Heart left ventricle (tissue), 16 donors: ENCODE measurements at regions not wholly inside any gene's neighbourhood (a gene's known extent, or its start where the extent isn't known, plus 50 kb on each side); places are given as distances from the start of the nearest gene placed in this dataset.

Experiments
- ATAC-seq, 4 donors: fragments of 200-7000 bp; cut with Tn5 transposase; one replicate each; pipeline ENCODE4 v1.9.1; 2020 to 2022; ENCODE audit warnings: moderate library complexity in 4 of 4, mild to moderate bottlenecking in 3 of 4, moderate number of reproducible peaks in 1 of 4
- DNase-seq, 5 donors: peaks; one replicate each; pipeline ENCODE4 v3.0.0-alpha.2; 2020
- H3K27ac ChIP-seq, 12 donors: fragments of 200-600 bp; sonication (generic) in 4 of 12; one replicate each; pipeline versions ENCODE4 v1.5.0 to v1.8.0; 2016 to 2022; ENCODE audit warnings: mild to moderate bottlenecking in 2 of 12
- H3K27me3 ChIP-seq, 9 donors: fragments of 200-600 bp; sonication (generic) in 2 of 9; one replicate each; pipeline versions ENCODE4 v1.5.1 to v1.8.0; 2016 to 2022; ENCODE audit warnings: mild to moderate bottlenecking in 3 of 9
- H3K36me3 ChIP-seq, 9 donors: fragments of 200-600 bp; sonication (generic) in 2 of 9; one replicate each; pipeline versions ENCODE4 v1.5.0 to v1.8.0; 2018 to 2022; ENCODE audit warnings: mild to moderate bottlenecking in 2 of 9
- H3K4me1 ChIP-seq, 12 donors: fragments of 200-600 bp; sonication (generic) in 4 of 12; one replicate each; pipeline versions ENCODE4 v1.5.0 to v1.8.0; 2016 to 2022; ENCODE audit warnings: mild to moderate bottlenecking in 3 of 12
- H3K4me3 ChIP-seq, 12 donors: fragments of 200-600 bp; sonication (generic) in 4 of 12; one replicate each; pipeline versions ENCODE4 v1.5.0 to v1.8.0; 2017 to 2022; ENCODE audit warnings: mild to moderate bottlenecking in 9 of 12, moderate library complexity in 4 of 12
- H3K9me3 ChIP-seq, 12 donors: fragments of 200-600 bp; sonication (generic) in 4 of 12; one replicate each; pipeline versions ENCODE4 v1.5.0 to v1.8.0; 2016 to 2022; ENCODE audit warnings: mild to moderate bottlenecking in 1 of 12
- CTCF ChIP-seq, 12 donors: fragments of 200-600 bp; sonication (generic) in 4 of 12; IDR thresholded peaks; one replicate each; pipeline versions ENCODE4 v1.5.0 to v1.8.0; 2018 to 2022; ENCODE audit warnings: antibody characterized with exemption in 12 of 12, mild to moderate bottlenecking in 5 of 12
- POLR2A ChIP-seq, 2 donors: fragments of 450-650 bp; IDR thresholded peaks; one replicate each; pipeline ENCODE4 v1.6.1; 2017; ENCODE audit warnings: antibody characterized with exemption in 2 of 2, mild to moderate bottlenecking in 2 of 2, moderate library complexity in 2 of 2
- whole genome bisulfite sequencing, 4 donors: extraction: QIAGEN DNeasy Blood & Tissue Kit in 2 of 4; methylation state at CpG; one replicate each; pipeline versions ENCODE4 v1.1.5 to v1.1.7; 2013 to 2018; 5-methylcytosine and 5-hydroxymethylcytosine counted together
- intact Hi-C, 10 donors: fragments of 100-400 bp; cut with DNase I; formaldehyde crosslinking; loops; one replicate each; pipeline versions ENCODE4 v1.11.1 to v1.14.2; 2022
- donor health status: ischemic (EF 13 %, LVEDD 7.1; RV severe dilation, severe dysfunction).
- donor health status: healthy with polysubstance abuse.
- donor health status: DM: no; HTN: yes; CAD: no.
- donor health status: DM: no; HTN: no; CAD: no.
- donor health status: ischemic (EF 25% LVEDD 6.9; RV normal size, moderate dysfunction).
- donor health status: ischemic (EF 25% LVEDD 5.7; RV mildly dilated, moderate dysfunction).
- donor health status: healthy.
- donor health status: DM: yes; HTN: yes; CAD: no.
- donor health status: ischemic (EF 35%, LVEDD 5.7; RV mildly dilated, moderate dysfunction).
- donor health status: nonischemic (EF 11% LVEDD 7.7; RV severe dilation, severe dysfunction).
- donor health status: DM: yes; HTN: yes; CAD: no.
- donor health status: PGD.
- donor health status: ischemic (EF 29% LVEDD 5.4; RV normal size, mild dysfunction).
- donor health status: nonischemic (EF 23%, LVEDD 6.1; RV moderate dilation, normal function).

GRCh38 chr16:9141813-9142212, 50.4 kb downstream of the HAPSTR1 start:
- TF ChIP-seq POLR2A (IDR thresholded peaks at IDR 0.05) = no peak
- TF ChIP-seq CTCF (IDR thresholded peaks at IDR 0.05) = no peak
- intact Hi-C loops = no loop called here
- peaks cover 0 to 11% (median 4%) of the 10 kb centered on the region in 12 donors for H3K4me1 ChIP-seq
- no peak overlapping the region for H3K27ac ChIP-seq
- DNase-seq (peak in 1 of 5 donors; percentile 14), ATAC-seq (no peak)
- H3K27me3 ChIP-seq = no peaks in the 10 kb centered on the region
- H3K36me3 ChIP-seq = no peaks in the 10 kb centered on the region
- WGBS, 4 donors = 93 to 95% (median 94%) methylated on average over 8 of the region's 8 CpGs
- no peak overlapping the region for H3K4me3 ChIP-seq
- no peaks in the 10 kb centered on the region for H3K9me3 ChIP-seq

- Histone ChIP-seq H3K27me3 (no peaks in the 10 kb centered on the region), H3K27ac (no peak overlapping the region), H3K36me3 (no peaks in the 10 kb centered on the region), H3K4me1 (peaks cover 0 to 5% (median 2%) of the 10 kb centered on the region in 12 donors), H3K9me3 (no peaks in the 10 kb centered on the region), H3K4me3 (no peak overlapping the region)
- DNase-seq (peak in 1 of 5 donors; percentile 15), ATAC-seq (no peak)
- 93 to 99% (median 97%) methylated on average over 8 of the region's 8 CpGs for WGBS, 4 donors
- intact Hi-C loops = no loop called here
- TF ChIP-seq CTCF (IDR thresholded peaks at IDR 0.05) = no peak
Observed at GRCh38 chr16:9144106-9144505, 52.7 kb downstream of the HAPSTR1 start.

GRCh38 chr16:9148374-9149015, 57.1 kb downstream of the HAPSTR1 start:
- no peak overlapping the region for H3K27ac ChIP-seq
- no peak overlapping the region for H3K4me3 ChIP-seq
- H3K9me3 ChIP-seq = no peaks in the 10 kb centered on the region
- DNase-seq = peak in 1 of 5 donors; percentile 31
- no peaks in the 10 kb centered on the region for H3K36me3 ChIP-seq
- H3K27me3 ChIP-seq = no peaks in the 10 kb centered on the region
- TF ChIP-seq POLR2A (IDR thresholded peaks at IDR 0.05) (no peak), CTCF (IDR thresholded peaks at IDR 0.05) (no peak)
- no peak for ATAC-seq
- 67 to 75% (median 70%) methylated on average over 9 of the region's 9 CpGs for WGBS, 4 donors
- intact Hi-C loops = no loop called here
- H3K4me1 ChIP-seq = no peaks in the 10 kb centered on the region

GRCh38 chr16:9151074-9151473, 59.6 kb downstream of the HAPSTR1 start:
- no peak overlapping the region for H3K4me3 ChIP-seq
- WGBS, 4 donors = 80 to 89% (median 84%) methylated on average over 5 of the region's 5 CpGs
- intact Hi-C loops = no loop called here

More at GRCh38 chr16:9151074-9151473, 59.6 kb downstream of the HAPSTR1 start:
- TF ChIP-seq CTCF (IDR thresholded peaks at IDR 0.05) (no peak), POLR2A (IDR thresholded peaks at IDR 0.05) (no peak)
- Histone ChIP-seq H3K4me1 (no peaks in the 10 kb centered on the region), H3K36me3 (no peaks in the 10 kb centered on the region), H3K27ac (no peak overlapping the region), H3K27me3 (peaks cover 0 to 10% (median 0%) of the 10 kb centered on the region in 9 donors), H3K9me3 (no peaks in the 10 kb centered on the region)
- ATAC-seq (no peak), DNase-seq (no peak)
